Mucosa of descending colon (tissue), 3 donors: ENCODE measurements at regions not wholly inside any gene's neighbourhood (a gene's known extent, or its start where the extent isn't known, plus 50 kb on each side); places are given as distances from the start of the nearest gene placed in this dataset.

Experiments
- ATAC-seq: fragments of 200-7000 bp; cut with Tn5 transposase; one replicate; pipeline ENCODE4 v1.9.1; 2020; ENCODE audit warnings: mild to moderate bottlenecking, moderate library complexity
- DNase-seq, 3 donors: peaks; one replicate each; pipeline ENCODE4 v3.0.0-alpha.2; 2020
- H3K36me3 ChIP-seq: fragments of 200-600 bp; one replicate; pipeline ENCODE4 v1.8.0; 2021; ENCODE audit warnings: low read depth, mild to moderate bottlenecking
- H3K4me1 ChIP-seq: fragments of 200-600 bp; one replicate; pipeline ENCODE4 v1.8.0; 2021; ENCODE audit warnings: low read depth, mild to moderate bottlenecking
- H3K4me3 ChIP-seq: fragments of 200-600 bp; one replicate; pipeline ENCODE4 v1.8.0; 2021; ENCODE audit warnings: mild to moderate bottlenecking
- H3K9me3 ChIP-seq: fragments of 200-600 bp; one replicate; pipeline ENCODE4 v1.8.0; 2021; ENCODE audit warnings: mild to moderate bottlenecking
- CTCF ChIP-seq: fragments of 200-600 bp; IDR thresholded peaks from one replicate; pipeline ENCODE4 v1.8.0; 2022; ENCODE audit warnings: antibody characterized with exemption, mild to moderate bottlenecking
- intact Hi-C, 2 donors: fragments of 100-400 bp; cut with DNase I in 1 of 2; cut with micrococcal nuclease in 1 of 2; formaldehyde crosslinking; loops; one replicate each; pipeline versions ENCODE4 v1.11.0 to v1.11.1; 2022; cut with DNase I, micrococcal nuclease
- donor health status: DM: no; HTN: no; CAD: no; lungs with moderate emphysema.
- donor health status: DM: no; HTN: no; CAD: no.
- donor health status: DM: no; HTN: yes; CAD: no.

GRCh38 chr3:8136553-8136952 lies 365.1 kb upstream of the LMCD1 start:
- no peak for TF ChIP-seq CTCF
- intact Hi-C loops = no loop called here
- no peak for ATAC-seq
- no peaks in the 10 kb centered on the region for H3K4me1 ChIP-seq
- no peak for DNase-seq
- peaks cover 2% of the 10 kb centered on the region for H3K9me3 ChIP-seq
- no peaks in the 10 kb centered on the region for H3K36me3 ChIP-seq
- no peak overlapping the region for H3K4me3 ChIP-seq

- Histone ChIP-seq H3K4me1 (no peaks in the 10 kb centered on the region), H3K9me3 (no peaks in the 10 kb centered on the region), H3K4me3 (no peak overlapping the region), H3K36me3 (no peaks in the 10 kb centered on the region)
- DNase-seq (no peak), ATAC-seq (no peak)
- TF ChIP-seq CTCF = no peak
- intact Hi-C loops = no loop called here
These were observed 358.4 kb upstream of the LMCD1 start for GRCh38 chr3:8143186-8143585.

GRCh38 chr3:8145661-8146060 lies 356.0 kb upstream of the LMCD1 start:
- Histone ChIP-seq H3K4me3 (no peak overlapping the region), H3K9me3 (no peaks in the 10 kb centered on the region), H3K4me1 (no peaks in the 10 kb centered on the region), H3K36me3 (no peaks in the 10 kb centered on the region)
- no peak for TF ChIP-seq CTCF
- ATAC-seq = no peak
- no peak for DNase-seq
- intact Hi-C loops = no loop called here

GRCh38 chr3:8147711-8148110 lies 353.9 kb upstream of the LMCD1 start:
- H3K4me3 ChIP-seq = no peak overlapping the region
- no peaks in the 10 kb centered on the region for H3K36me3 ChIP-seq
- DNase-seq = no peak
- no peaks in the 10 kb centered on the region for H3K4me1 ChIP-seq
- no peaks in the 10 kb centered on the region for H3K9me3 ChIP-seq
- intact Hi-C loops = no loop called here
- ATAC-seq = no peak
- TF ChIP-seq CTCF = no peak

GRCh38 chr3:8152821-8153418 lies 348.7 kb upstream of the LMCD1 start:
- ATAC-seq (no peak), DNase-seq (no peak)
- intact Hi-C loops = no loop called here

More at GRCh38 chr3:8152821-8153418, 348.7 kb upstream of the LMCD1 start:
- H3K36me3 ChIP-seq = no peaks in the 10 kb centered on the region
- H3K4me3 ChIP-seq = no peak overlapping the region
- TF ChIP-seq CTCF = no peak
- H3K9me3 ChIP-seq = no peaks in the 10 kb centered on the region
- H3K4me1 ChIP-seq = no peaks in the 10 kb centered on the region
